ENCODE measurements at regions not wholly inside any gene's neighbourhood (a gene's known extent, or its start where the extent isn't known, plus 50 kb on each side); places are given as distances from the start of the nearest gene placed in this dataset.

DNA sequence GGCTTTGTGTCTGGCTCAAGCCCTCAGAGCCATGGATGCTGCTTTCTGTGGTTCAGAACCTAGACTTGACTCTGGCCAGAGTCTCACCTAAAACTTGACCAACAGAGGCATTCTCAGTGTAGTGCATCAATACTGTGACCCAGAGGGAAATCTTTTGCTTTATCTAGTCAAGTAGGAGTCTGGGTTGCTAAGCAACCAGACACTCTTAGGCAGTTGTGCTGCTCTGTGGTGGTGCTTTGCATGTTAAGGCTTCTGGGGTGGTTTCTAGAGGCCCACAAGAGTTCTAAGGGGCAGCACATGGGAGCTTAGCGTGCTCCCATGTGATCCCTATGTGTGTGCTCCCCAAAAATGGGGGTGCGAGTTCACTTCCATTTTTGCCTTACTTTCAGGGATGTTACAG lies 224.6 kb upstream of the PLET1 start:
- no peaks in the 10 kb centered on the region for H3K23me2 ChIP-seq (ENCODE audit: low read depth, low read length)
- WGBS, 2 experiments (ENCODE audit: extremely low coverage in 1 of 2, insufficient coverage in 1 of 2, insufficient read length in 1 of 2, insufficient replicate concordance in 2 of 2, low coverage in 1 of 2, low lambda C conversion rate in 2 of 2, missing lambda C conversion rate in 1 of 2), result 93% methylated on average over 2 of the region's 2 CpGs; no CpG with 5 or more reads in 1 of the 2 experiments
- POLR2A ChIA-PET (ENCODE audit: partially characterized antibody), result no interaction called here
- no peaks in the 10 kb centered on the region for H3K79me2 ChIP-seq (ENCODE audit: control insufficient read depth in 1 of 2, insufficient read depth in 2 of 2, low read length in 2 of 2)
- H2AK5ac ChIP-seq (ENCODE audit: low read depth, low read length), result no peak overlapping the region
- no peak overlapping the region for H4K5ac ChIP-seq (ENCODE audit: insufficient read length, low read depth, low read length)
- H3K4me3 ChIP-seq (ENCODE audit: extremely low read depth in 1 of 4, insufficient read depth in 2 of 4, low read depth in 3 of 4, low read length in 4 of 4), result no peak overlapping the region
- H3K56ac ChIP-seq (replicated peaks; ENCODE audit: insufficient read length, low read depth, low read length), result no peak overlapping the region
- H3K9me3 ChIP-seq (ENCODE audit: insufficient read depth in 2 of 2, low read depth in 1 of 2, low read length in 1 of 2), result no peaks in the 10 kb centered on the region
- H3K23ac ChIP-seq (ENCODE audit: insufficient read length), result no peak overlapping the region
- H3K36me3 ChIP-seq (ENCODE audit: control insufficient read depth in 2 of 4, insufficient read depth in 4 of 4, low read length in 3 of 4), result no peaks in the 10 kb centered on the region
- DNase-seq (ENCODE audit: low read depth in 1 of 2, low spot score in 2 of 2) (no peak), FAIRE-seq (no peak)
- CTCF ChIA-PET (ENCODE audit: partially characterized antibody), result interaction anchor here (0.7 to 6.1 kb wide), 2 partner anchors 12 to 32 kb away, joined by 3 to 31 read pairs; no protein-coding TSS in a partner anchor
- H3K27me3 ChIP-seq (replicated peaks in 1 of 4; ENCODE audit: control insufficient read depth in 3 of 4, extremely low read depth in 1 of 4, insufficient read depth in 3 of 4, low read length in 3 of 4), result no peaks in the 10 kb centered on the region; a peak in 1 of 7 replicates
- H3K79me1 ChIP-seq (ENCODE audit: low read depth, low read length), result no peaks in the 10 kb centered on the region
- no peak overlapping the region for H3K9ac ChIP-seq (replicated peaks in 1 of 4; ENCODE audit: extremely low read depth in 1 of 4, low read depth in 3 of 4, low read length in 3 of 4)
- no peak overlapping the region for H2BK12ac ChIP-seq (ENCODE audit: low read depth, low read length)
- H4K20me1 ChIP-seq (replicated peaks in 1 of 2; ENCODE audit: control insufficient read depth in 1 of 2, insufficient read depth in 2 of 2, low read length in 2 of 2), result no peaks in the 10 kb centered on the region
- no peak overlapping the region for H3K18ac ChIP-seq (ENCODE audit: extremely low read depth, low read length)
- no peak overlapping the region for H3K14ac ChIP-seq (ENCODE audit: insufficient read length)
- H3K4me1 ChIP-seq (replicated peaks in 1 of 4; ENCODE audit: control insufficient read depth in 3 of 4, insufficient read depth in 4 of 4, low read length in 3 of 4), result no peaks in the 10 kb centered on the region
- no peak overlapping the region for H4K91ac ChIP-seq (replicated peaks; ENCODE audit: insufficient read length, low read length)
- H4K8ac ChIP-seq (ENCODE audit: extremely low read depth, insufficient read depth, low read length), result no peak overlapping the region
- H2BK15ac ChIP-seq (ENCODE audit: low read length), result no peak overlapping the region
- TF ChIP-seq KDM1A (IDR thresholded peaks at IDR 0.05; ENCODE audit: borderline replicate concordance, low read length) (no peak), POLR2A (IDR thresholded peaks at IDR 0.05; ENCODE audit: control extremely low read depth in 1 of 2, low read depth in 2 of 2, low read length in 2 of 2) (no peak), BACH1 (IDR thresholded peaks at IDR 0.05; ENCODE audit: low read length) (no peak)
- TF ChIP-seq, protein P1, sequence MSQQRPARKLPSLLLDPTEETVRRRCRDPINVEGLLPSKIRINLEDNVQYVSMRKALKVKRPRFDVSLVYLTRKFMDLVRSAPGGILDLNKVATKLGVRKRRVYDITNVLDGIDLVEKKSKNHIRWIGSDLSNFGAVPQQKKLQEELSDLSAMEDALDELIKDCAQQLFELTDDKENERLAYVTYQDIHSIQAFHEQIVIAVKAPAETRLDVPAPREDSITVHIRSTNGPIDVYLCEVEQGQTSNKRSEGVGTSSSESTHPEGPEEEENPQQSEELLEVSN (IDR thresholded peaks at IDR 0.05), result no peak
- no peak overlapping the region for H3K4ac ChIP-seq (replicated peaks; ENCODE audit: insufficient read length, low read depth, low read length)
- H2BK20ac ChIP-seq (ENCODE audit: low read length), result no peak overlapping the region
- H3K27ac ChIP-seq (ENCODE audit: low read depth, low read length), result no peak overlapping the region
- no peak overlapping the region for H2AFZ ChIP-seq (ENCODE audit: low read length)
- H2BK5ac ChIP-seq (ENCODE audit: low read depth, low read length), result no peak overlapping the region
- H3K4me2 ChIP-seq (ENCODE audit: insufficient read depth in 1 of 2, low read depth in 2 of 2, low read length in 2 of 2), result no peak overlapping the region
- no peak overlapping the region for H2BK120ac ChIP-seq (replicated peaks; ENCODE audit: low read depth, low read length)

All from H1 (cell line).